ENCODE measurements at regions not wholly inside any gene's neighbourhood (a gene's known extent, or its start where the extent isn't known, plus 50 kb on each side); places are given as distances from the start of the nearest gene placed in this dataset.

DNA sequence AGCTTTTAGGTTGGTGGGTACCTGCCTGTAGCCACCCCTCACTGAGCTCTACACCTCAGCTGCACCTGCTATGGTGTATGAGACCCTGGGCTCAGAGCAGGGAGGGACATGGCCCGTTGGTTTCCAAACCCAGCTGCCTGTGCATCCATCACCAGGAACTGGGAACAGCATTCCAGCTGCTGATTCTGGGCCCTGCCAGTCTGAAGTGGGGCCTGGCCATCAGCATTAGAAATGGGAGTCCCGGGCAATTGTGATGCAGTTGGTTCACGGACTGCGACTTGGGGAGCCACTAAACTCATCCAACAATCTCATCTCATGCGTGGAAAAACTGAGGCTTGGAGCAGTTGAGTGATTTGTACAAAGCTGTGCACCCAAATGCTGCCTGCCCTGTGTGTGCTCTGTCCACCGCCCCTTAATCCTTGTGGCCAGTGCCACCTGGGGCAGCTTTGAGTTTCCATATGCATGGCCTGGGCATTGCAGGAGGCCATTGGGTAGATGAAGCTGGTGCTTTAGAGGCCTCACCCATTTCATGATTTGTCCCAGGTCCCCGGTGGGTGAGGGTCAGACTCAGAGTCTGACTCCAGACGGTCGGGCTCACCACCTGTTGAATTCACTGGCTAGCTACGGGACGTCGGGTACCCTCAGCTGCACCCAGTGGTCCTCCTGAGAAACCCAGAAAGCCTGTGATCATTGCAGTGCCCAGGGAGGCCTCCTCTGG is 109.0 kb upstream of the SHH start:
- TF ChIP-seq POLR2AphosphoS5 (IDR thresholded peaks at IDR 0.05; ENCODE audit: low read depth, low read length) (no peak), POLR2A (IDR thresholded peaks at IDR 0.05; ENCODE audit: low read depth, low read length) (no peak)
